Activated T-helper 1 cell treated with Interleukin-2 at 50 U/mL for 16 hours (primary cell): ENCODE measurements at regions not wholly inside any gene's neighbourhood (a gene's known extent, or its start where the extent isn't known, plus 50 kb on each side); places are given as distances from the start of the nearest gene placed in this dataset.

Experiments used
- DNase-seq: peaks from one replicate; pipeline ENCODE4 v3.0.0-alpha.2; 2020; ENCODE audit warnings: low read depth

DNA sequence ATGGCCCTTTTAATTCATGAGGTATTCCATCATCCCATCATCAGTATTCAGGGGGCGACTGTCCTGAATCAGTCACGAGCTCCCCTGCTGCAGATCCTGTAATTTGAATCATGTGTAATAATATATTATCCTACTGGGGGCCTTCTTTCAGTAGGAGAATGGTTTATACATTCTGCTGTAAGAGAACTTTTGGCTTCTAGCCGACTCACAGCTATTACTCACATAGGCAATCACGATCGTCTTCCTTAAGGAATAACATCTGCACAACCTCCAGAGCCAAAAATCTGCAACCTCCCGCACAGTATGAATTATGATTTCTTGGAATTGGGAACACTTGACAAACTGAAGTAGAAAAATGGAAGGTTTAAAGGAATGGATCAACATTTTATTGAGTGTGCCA lies 343.0 kb downstream of the USP25 start:
- no peak for DNase-seq

DNA sequence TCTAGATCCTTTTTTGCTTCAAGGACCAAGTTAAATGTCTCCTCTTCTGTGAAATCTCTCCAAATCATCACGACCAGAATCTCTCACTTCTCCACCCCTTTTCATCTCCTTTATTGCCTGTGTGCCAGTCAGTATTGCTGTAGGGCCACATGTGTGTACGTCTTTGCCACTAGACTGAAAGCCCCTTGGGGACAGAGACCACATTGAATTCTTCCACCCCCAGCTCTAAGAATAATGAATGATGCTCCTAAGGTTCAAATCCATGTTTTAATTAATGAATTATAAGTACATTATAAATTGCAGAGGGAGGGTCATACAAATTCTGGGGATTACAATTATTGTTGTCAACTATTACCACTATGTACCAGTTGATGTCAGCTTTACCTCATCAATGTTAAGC lies 343.8 kb downstream of the USP25 start:
- DNase-seq, result no peak

GRCh38 chr21:16074950-16075489 lies 345.2 kb downstream of the USP25 start:
- no peak for DNase-seq

- no peak for DNase-seq
Observed at GRCh38 chr21:16075649-16076282, 346.0 kb downstream of the USP25 start.

DNA sequence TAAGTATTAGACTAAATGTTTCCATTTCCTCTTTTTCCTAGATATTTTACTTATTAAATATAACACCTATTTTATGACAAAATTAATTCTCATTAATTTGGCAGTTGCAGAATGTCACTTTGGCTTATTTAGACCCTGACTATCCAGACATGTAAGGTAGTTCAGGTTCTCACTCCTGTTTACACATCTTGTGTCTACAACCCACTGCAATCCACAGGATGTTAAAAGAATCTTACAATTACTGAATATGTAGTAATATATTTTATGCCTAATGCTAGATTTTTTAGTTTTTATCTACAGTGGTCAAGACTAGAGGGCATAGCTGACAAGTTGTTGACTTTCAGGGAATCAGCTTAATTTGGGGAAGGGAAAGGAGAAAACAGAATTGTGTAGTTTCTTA lies 346.7 kb downstream of the USP25 start:
- no peak for DNase-seq

DNA sequence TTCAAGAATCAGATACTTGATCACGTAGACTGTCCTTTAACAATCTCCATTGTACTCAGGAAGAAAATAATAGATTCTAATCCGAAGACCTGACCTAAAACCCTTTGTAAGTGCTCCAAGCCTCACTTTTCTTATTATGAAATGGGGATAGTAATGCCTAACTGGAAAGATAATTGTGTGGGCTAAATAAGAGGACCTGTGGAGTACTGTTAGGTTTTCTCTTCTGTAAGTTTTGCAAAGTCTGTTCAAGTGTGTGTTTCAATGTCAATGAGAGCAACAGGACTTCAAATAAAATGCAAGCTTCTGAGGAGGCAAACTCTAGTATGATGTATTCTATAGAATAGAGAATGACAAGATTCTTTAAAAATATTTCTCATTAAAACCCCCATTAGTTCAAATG lies 348.6 kb downstream of the USP25 start:
- DNase-seq, result no peak

DNA sequence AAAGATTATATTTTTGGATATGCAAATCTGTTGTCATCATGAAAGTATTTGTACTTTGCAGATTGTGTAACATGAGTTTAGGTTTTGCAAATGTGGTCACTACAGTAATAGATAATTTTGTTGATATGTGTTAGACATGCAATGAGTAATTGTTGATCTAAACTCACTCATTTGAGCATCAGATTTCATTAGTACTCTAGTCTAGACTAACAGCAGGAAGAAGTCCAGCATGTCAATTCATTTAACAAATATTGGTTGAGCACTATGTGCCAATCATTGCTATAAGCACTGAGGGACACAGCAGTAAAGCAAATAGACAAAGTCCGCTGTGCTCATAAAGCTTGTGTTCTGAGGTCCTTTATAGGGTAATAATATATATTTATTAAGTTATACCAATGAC lies 350.0 kb downstream of the USP25 start:
- DNase-seq, result no peak

DNA sequence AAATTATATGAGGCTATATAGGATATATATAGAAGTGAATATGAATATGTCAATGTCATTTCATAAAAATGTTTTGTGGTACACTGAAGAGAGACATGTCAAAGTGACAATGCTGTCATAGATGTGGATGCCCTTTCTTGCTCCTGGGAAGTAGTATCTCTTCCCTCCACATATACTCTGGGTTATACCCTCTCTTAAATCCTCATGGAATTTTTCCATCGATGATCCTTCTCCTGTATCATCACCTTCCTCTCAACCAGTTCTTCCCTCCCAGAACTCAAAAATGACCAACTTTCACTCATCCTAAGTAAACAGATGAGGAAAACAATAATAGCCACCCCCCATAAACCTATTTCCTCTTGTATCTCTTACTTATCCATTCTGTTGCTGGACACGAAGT lies 351.5 kb downstream of the USP25 start:
- DNase-seq, result no peak

DNA sequence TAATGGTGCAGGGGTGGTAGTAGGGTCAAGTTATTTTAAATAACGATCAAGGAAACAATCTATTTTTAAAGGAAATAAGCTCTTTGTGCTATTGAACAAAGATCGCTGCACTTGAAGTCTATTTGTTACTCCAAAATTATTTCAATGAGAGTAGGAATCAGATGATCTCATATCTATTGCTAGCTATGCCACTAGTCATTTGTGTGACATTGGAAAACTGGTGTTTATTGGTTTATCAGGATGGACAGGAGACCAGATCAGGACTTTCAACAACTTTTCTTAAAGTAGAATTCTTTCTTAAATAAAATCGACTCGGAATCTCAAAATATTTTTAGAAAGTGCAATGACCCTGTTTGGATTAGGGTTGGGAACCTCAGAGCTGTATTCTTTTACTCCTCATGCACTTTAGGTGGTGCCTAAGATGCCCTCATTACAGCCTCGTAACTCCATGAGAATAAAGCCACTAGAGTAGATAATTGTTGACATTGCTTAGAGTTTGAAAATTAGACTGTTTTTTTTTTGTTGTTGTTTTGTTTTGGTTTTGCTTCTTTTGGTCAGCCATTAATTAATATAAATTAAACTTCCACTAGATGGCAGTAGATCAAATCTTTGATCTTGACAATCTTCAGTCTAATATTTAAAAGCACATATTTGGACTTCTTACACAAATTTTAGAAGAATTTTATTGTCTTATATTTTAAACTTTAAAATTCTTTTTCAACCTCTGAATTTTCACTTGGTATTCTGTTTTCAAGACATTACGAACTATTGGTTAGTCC lies 352.4 kb downstream of the USP25 start:
- no peak for DNase-seq

DNA sequence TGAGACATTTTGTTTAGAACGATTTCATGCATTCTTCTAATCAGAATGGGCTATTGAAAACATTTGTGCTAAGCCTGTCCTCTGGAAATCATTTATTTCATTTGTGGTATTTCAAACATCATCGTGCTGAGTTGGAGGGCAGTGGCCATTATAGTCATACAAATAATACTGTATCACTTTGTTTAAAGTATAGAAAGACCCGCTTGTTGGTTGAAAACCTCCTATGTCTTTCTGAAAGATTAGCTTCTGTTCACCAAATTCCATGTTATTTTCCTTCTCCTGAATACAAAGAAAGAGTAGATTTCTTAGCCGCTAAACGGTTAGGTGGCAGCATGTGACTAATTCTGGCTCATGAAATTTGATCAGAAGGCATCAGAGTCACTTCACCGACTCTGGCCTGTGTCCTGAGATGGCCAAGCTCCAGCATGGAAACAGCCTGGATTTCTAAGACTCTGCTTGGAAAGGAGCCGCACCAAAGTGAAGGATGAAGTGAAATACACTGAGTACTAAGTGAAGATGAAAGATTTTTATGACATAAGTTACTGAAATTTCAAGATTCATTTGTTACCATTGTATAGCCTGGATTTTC lies 355.1 kb downstream of the USP25 start:
- no peak for DNase-seq

DNA sequence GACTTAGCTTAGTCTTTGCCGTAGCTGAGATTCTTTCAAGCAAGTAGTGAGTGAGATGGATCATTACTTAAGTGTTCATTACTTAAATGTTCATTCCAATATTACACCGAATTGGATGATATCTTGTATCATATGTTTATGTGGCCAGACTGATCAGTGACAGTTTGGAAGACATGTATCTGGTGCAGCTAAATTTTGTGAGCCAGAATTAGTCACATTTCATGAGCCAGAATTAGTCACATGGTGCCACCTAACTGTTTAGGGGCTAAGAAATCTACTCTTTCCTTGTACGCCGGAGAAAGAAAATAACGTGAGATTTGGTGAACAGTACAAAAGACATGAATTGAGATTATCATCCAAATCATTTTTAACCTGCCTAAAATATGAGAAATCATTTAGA lies 355.6 kb downstream of the USP25 start:
- no peak for DNase-seq

GRCh38 chr21:16086121-16086520 lies 356.3 kb downstream of the USP25 start:
- DNase-seq, result no peak

GRCh38 chr21:16086936-16087335 lies 357.2 kb downstream of the USP25 start:
- no peak for DNase-seq

- no peak for DNase-seq
Observed at GRCh38 chr21:16087523-16087922, 357.7 kb downstream of the USP25 start.

DNA sequence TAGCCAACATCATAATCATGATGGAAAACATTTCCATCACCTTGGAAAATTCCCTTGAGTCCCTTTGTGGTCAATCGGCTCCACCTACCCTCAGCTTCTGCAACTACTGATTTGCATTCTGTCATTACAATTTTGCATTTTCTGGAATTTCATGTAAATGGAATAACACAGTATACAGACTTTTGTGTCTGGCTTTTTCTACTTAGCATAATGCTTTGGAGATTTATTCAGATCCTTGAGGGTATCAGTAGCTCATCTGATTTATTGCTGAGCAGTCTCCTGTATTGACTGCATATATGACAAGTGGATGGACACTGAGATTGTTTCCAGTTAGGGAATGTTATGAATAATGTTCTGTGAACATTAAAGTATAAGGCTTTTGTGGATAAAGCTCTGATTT lies 358.3 kb downstream of the USP25 start:
- DNase-seq, result no peak

DNA sequence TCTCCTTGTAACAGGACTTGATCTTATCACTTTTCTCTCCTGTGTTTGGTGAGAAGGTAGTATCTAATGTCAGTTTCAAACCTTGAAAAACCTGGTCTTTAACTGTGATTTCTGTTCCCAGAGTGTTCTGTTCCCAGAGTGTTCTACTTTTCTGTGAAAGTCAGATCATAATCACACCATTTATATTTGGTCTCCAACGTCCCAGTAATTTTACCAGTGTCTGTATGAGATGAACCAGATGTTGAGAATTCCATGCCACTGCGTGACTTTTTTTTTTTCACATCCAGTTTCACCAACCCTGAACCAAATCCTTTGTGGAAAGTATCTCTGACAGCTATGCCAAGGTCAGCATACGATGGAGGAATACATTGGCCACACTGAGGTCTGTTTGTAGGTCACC lies 365.2 kb downstream of the USP25 start:
- DNase-seq, result no peak

GRCh38 chr21:16096988-16097387 lies 367.2 kb downstream of the USP25 start:
- DNase-seq, result no peak

DNA sequence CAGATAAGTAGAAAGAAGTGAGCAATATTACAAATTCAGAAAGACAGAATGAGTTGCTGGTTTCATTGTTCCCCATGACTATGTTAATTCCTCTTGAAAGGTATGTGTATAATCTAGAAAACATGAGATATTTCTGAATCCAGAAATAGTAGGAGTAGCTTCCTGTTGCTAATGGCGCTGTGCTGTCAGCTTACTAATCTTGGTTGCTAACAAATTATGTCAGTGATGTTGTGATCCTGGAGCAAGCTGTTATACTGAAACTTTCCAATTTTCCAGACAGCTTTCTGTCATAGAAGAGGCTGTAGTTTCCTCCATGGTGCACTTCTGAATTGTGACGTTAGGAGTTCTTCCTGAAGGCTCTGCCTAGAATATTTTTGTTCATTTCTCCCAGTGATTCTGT lies 372.3 kb downstream of the USP25 start:
- DNase-seq, result no peak

GRCh38 chr21:16108561-16109075 lies 378.8 kb downstream of the USP25 start:
- no peak for DNase-seq

DNA sequence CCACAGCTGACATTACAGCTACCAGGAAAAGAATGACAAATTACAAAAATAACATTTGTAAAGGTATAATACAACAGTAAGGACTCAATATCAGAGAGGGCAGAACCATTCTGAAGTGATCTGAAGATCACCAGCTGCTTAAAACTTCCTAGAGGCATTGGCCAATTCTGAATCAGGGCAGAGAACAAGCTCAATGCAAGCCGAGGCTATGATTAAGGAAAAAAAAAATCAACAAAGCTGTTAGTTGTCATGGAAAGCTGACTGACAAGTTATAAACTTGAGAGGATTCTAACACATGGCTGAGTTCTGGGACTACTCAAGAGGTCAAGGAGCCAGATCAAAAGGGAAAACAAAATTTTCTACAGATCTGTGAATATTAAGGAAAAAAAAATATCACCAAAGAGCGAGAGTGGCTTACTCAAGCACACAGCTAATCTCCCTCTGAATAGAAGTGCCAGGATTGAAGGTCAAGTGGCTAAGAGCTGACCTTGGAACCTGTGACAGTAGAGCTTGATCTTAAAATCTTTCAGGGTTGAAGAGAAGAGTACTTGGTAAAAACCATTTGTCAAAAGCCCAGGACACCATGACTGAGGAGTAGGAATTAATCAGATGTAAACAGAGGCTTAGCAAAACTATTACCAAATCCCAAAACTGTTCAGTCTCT lies 383.4 kb downstream of the USP25 start:
- no peak for DNase-seq

GRCh38 chr21:16115461-16115860 lies 385.7 kb downstream of the USP25 start:
- no peak for DNase-seq

- DNase-seq, result no peak
Observed at GRCh38 chr21:16116069-16116468, 386.3 kb downstream of the USP25 start.

- DNase-seq, result no peak
Observed at GRCh38 chr21:16116798-16117197, 387.0 kb downstream of the USP25 start.
